Stimulated activated naive CD8-positive, alpha-beta T cell treated with anti-CD3 and anti-CD28 coated beads, Interleukin-15, amount 100 ng/mL, for 72 hours (primary cell): ENCODE measurements at regions not wholly inside any gene's neighbourhood (a gene's known extent, or its start where the extent isn't known, plus 50 kb on each side); places are given as distances from the start of the nearest gene placed in this dataset.
"Not testable (repeated sequence)": the region's sequence is repeated elsewhere in the genome, so short reads cannot be mapped to it uniquely, and the experiment has no call there.

Experiments used
- ATAC-seq: fragments of 150-1000 bp; cut with Tn5 transposase; 2 replicates; pipeline ENCODE4 v1.10.0; 2021; ENCODE audit warnings: mild to moderate bottlenecking, moderate library complexity
- DNase-seq, 2 donors: peaks; one replicate each; pipeline ENCODE4 v3.0.0; 2021 to 2022
- H3K27ac Mint-ChIP-seq, 2 donors: one replicate each; pipeline ENCODE4 v1.8.0; 2022; ENCODE audit warnings: mild to moderate bottlenecking in 2 of 2, mixed read lengths in 2 of 2, moderate library complexity in 2 of 2
- H3K27me3 Mint-ChIP-seq: one replicate; pipeline ENCODE4 v1.8.0; 2022; ENCODE audit warnings: mixed read lengths
- H3K4me1 Mint-ChIP-seq: one replicate; pipeline ENCODE4 v1.8.0; 2022; ENCODE audit warnings: mild to moderate bottlenecking, mixed read lengths
- H3K4me3 Mint-ChIP-seq, 2 donors: one replicate each; pipeline ENCODE4 v1.8.0; 2022; ENCODE audit warnings: mild to moderate bottlenecking in 2 of 2, mixed read lengths in 2 of 2, moderate library complexity in 1 of 2
- H3K9me3 Mint-ChIP-seq, 2 donors: one replicate each; pipeline ENCODE4 v1.8.0; 2022; ENCODE audit warnings: mixed read lengths in 2 of 2

DNA sequence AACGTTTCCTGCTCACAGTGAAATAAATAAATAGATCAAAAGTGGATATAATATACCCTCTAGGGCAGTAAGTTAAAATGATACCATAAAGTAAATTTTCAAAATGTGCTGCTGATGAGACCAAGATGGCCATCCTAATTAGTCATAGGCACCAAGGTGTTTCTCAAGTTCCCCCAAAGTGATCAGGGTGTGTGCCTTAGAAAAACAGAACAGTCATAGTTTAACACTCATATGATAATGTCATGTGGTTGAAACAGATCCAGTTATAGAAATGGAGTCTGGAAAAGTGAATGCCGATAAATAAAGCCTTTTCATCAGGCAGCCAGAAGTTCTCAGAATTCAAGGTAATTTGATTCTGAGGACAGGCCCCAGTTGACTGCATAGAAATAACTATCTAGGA lies 161.5 kb upstream of the CDKN2B start:
- no peaks in the 10 kb centered on the region for H3K9me3 Mint-ChIP-seq
- no peaks in the 10 kb centered on the region for H3K4me1 Mint-ChIP-seq
- DNase-seq: no peak
- ATAC-seq: no peak
- no peak overlapping the region for H3K4me3 Mint-ChIP-seq
- H3K27me3 Mint-ChIP-seq: peaks cover 7% of the 10 kb centered on the region
- no peak overlapping the region for H3K27ac Mint-ChIP-seq

DNA sequence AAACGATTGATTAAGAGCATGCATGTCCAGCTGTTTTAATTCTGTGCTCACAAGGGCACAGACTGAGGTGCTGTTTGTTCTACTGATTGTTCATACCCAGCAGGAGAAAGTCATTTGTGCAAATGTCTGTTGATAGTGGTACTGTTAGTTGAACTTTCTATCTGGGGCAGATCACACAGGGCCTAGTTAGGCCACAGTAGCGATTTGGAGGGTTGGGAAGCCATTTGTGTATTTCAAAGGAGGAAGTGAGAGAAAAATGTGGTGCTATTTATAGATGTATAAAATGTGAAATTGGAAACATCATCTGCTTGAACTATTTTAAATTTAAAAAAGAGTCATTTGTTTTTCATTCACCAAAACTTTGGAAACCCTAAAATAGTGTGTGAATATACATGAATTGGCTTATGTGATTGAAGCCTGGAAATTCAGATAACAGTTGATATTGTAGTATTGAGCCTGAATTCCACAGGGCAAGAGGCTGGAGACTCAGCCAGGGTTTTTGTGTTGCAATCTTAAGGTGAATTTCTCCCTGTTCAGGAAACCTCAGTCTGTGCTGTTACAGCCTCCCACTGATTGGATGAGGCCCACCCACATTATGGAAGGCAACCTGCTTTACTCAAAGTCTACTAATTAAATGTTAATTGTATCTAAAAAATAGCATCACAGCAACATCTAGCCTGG lies 162.0 kb upstream of the CDKN2B start:
- Mint-ChIP-seq H3K27ac (no peak overlapping the region), H3K27me3 (peaks cover 2% of the 10 kb centered on the region), H3K9me3 (no peaks in the 10 kb centered on the region), H3K4me3 (no peak overlapping the region), H3K4me1 (peaks cover 5% of the 10 kb centered on the region)
- ATAC-seq: no peak
- no peak for DNase-seq

DNA sequence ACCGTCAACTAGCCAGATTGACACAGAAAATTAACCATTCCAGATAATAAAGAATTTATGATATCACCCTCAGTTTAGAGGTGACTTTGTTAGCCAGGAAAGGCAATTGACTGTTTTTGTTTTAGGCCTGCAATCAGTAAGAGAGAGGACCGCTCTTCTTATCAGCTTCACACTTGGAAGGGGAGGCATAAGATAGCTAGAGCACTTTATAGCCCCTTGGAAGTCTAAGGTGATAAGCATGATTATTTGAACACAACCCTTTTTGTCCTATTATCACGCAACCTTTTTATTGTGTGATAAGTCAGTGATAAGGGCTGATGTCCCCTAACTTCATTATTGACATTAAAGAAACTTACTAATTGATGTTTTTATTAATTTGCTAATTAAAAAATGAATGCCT lies 162.6 kb upstream of the CDKN2B start:
- no peak overlapping the region for H3K4me3 Mint-ChIP-seq
- H3K27ac Mint-ChIP-seq: no peak overlapping the region
- ATAC-seq: no peak
- no peak for DNase-seq
- no peaks in the 10 kb centered on the region for H3K9me3 Mint-ChIP-seq
- no peaks in the 10 kb centered on the region for H3K27me3 Mint-ChIP-seq
- peaks cover 10% of the 10 kb centered on the region for H3K4me1 Mint-ChIP-seq

DNA sequence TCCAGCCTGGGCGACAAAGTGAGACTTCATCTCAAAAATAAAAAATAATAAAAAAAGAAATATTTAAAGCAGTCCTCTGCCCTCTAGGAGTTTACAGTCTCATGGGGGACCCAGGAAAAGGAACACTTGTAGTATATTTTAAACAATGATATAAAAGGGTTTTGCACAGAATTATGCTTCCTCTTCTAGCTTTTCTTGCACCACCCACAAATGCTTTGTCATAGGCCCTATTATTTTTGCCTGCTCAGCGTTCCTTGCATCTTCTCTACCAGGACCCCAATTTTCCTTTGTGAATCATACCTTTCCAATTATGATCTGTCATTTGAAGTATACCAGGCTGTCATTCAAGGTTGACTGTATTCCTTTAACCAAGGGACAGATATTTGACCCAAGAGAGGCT lies 164.8 kb upstream of the CDKN2B start:
- no peak overlapping the region for H3K27ac Mint-ChIP-seq
- no peak overlapping the region for H3K4me3 Mint-ChIP-seq
- ATAC-seq: no peak
- no peaks in the 10 kb centered on the region for H3K9me3 Mint-ChIP-seq
- H3K27me3 Mint-ChIP-seq: peaks cover 11% of the 10 kb centered on the region
- no peak for DNase-seq
- peaks cover 10% of the 10 kb centered on the region for H3K4me1 Mint-ChIP-seq

DNA sequence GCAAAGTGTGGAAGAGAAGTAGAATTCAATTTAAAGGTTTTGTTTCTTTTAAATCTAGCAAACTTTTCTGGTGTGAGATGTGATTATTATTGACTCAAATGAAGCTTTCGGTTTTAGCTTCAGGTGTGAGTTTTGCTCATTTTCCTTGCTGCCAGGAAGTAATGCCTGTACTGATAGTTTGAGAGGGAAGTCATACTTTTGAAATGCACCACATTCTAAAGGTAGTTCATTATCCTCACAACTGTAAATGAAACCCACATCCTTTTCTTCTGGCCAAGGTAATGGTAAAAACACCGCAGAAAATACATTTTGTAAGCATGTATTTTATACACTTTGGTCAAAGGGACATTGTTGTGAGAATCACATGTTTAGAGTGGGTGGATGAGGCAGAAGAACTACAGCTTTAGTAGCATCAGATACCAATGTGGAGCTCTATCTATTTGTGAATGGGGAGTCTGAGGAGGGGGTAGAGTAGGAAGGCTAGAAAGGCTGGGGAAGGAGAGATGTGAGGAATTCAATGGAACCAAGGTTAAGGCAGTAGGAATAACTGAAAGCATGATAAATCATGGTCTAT lies 167.0 kb upstream of the CDKN2B start:
- Mint-ChIP-seq H3K27ac (no peak overlapping the region), H3K9me3 (no peaks in the 10 kb centered on the region), H3K4me3 (peak overlapping the region in 1 of 2 donors; percentile 0), H3K4me1 (peaks cover 10% of the 10 kb centered on the region), H3K27me3 (peaks cover 32% of the 10 kb centered on the region)
- DNase-seq (no peak), ATAC-seq (peak; percentile 98)

DNA sequence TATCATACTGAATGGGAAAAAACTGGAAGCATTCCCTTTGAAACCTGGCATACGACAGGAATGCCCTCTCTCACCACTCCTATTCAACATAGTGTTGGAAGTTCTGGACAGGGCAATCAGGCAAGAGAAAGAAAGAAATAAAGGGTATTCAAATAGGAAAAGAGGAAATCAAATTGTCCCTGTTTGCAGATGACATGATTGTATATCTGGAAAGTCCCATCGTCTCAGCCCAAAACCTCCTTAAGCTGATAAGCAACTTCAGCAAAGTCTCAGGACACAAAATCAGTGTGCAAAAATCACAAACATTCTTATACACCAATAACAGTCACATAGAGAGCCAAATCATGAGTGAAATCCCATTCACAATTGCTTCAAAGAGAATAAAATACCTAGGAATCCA lies 171.9 kb upstream of the CDKN2B start:
- not testable (repeated sequence) for H3K4me3 Mint-ChIP-seq, ATAC-seq, H3K27ac Mint-ChIP-seq, H3K4me1 Mint-ChIP-seq, H3K9me3 Mint-ChIP-seq, DNase-seq
- peaks cover 52% of the 10 kb centered on the region for H3K27me3 Mint-ChIP-seq

DNA sequence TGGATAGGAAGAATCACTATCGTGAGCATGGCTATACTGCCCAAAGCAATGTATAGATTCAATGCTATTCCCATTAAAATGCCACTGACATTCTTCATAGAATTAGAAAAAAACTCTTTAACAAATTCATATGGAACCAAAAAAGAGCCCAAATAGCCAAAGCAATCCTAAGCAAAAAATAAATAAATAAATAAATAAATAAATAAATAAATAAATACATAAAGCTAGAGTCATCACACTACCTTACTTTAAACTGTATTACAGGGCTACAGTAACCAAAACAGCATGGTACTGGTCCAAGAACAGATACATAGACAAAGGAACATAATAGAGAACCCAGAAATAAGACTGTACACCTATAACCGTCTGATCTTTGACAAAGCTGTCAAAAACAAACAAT lies 180.4 kb upstream of the CDKN2B start:
- ATAC-seq (no peak), DNase-seq (no peak)
- no peak overlapping the region for H3K4me3 Mint-ChIP-seq
- H3K27ac Mint-ChIP-seq: no peak overlapping the region
- H3K27me3 Mint-ChIP-seq: peaks cover 62% of the 10 kb centered on the region
- H3K4me1 Mint-ChIP-seq: no peaks in the 10 kb centered on the region
- peaks cover 0 to 3% of the 10 kb centered on the region in 2 donors for H3K9me3 Mint-ChIP-seq

DNA sequence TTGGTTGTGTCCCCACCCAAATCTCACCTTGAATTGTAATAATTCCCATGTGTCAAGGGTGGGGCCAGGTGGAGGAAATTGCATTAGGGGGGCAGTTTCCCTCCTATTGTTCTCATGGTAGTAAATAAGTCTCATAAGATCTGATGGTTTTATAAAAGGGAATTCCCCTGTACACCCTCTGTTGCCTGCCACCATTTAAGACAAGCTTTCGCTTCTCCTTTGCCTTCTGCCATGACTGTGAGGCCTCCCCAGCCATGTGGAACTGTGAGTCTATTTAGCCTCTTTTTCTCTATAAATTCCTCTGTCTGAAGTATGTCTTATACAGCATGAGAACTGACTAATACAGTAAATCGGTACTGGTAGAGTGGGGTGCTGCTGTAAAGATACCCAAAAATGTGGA lies 187.9 kb upstream of the CDKN2B start:
- not testable (repeated sequence) for DNase-seq, H3K4me1 Mint-ChIP-seq, H3K27ac Mint-ChIP-seq, ATAC-seq, H3K4me3 Mint-ChIP-seq, H3K9me3 Mint-ChIP-seq
- H3K27me3 Mint-ChIP-seq: peaks cover 69% of the 10 kb centered on the region

DNA sequence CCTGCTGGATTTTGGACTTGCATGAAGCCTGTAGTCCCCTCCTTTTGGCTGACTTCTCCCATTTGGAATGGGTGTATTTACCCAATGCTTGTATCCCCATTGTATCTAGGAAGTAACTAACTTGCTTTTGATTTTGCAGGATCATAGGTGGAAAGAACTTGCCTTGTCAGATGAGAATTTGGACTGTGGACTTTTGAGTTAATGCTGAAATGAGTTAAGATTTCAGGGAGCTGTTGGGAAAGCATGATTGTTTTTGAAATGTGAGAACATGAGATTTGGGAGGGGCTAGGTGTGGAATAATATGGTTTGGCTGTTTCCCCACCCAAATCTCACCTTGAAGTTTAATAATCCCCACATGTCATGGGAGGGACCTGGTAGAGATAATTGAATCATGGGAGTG lies 189.6 kb upstream of the CDKN2B start:
- DNase-seq: no peak
- Mint-ChIP-seq H3K4me1 (peaks cover 9% of the 10 kb centered on the region), H3K27ac (no peak overlapping the region), H3K4me3 (no peak overlapping the region), H3K9me3 (no peaks in the 10 kb centered on the region), H3K27me3 (peaks cover 73% of the 10 kb centered on the region)
- ATAC-seq: no peak

DNA sequence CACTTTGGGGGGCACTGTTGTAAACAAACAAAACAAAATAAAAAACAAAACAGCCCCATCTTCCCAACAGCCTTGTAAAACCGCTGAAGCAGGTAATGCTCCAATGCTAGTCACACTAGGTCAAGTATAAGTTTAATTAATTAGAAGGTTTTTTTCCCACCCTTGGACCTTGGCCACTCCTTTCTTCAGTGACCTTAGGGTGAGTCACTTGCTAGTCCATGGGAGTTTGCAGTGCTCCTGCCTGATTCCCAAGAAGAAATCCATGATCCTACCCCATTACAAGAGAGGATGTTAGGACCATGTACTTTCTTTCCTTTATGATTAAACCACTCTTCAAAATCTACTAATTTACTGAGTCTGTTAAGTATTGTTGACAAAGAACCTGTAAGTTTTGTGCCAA lies 192.2 kb upstream of the CDKN2B start:
- Mint-ChIP-seq H3K27me3 (peaks cover 52% of the 10 kb centered on the region), H3K4me3 (no peak overlapping the region), H3K9me3 (no peaks in the 10 kb centered on the region), H3K27ac (no peak overlapping the region), H3K4me1 (peaks cover 14% of the 10 kb centered on the region)
- DNase-seq: no peak
- no peak for ATAC-seq

DNA sequence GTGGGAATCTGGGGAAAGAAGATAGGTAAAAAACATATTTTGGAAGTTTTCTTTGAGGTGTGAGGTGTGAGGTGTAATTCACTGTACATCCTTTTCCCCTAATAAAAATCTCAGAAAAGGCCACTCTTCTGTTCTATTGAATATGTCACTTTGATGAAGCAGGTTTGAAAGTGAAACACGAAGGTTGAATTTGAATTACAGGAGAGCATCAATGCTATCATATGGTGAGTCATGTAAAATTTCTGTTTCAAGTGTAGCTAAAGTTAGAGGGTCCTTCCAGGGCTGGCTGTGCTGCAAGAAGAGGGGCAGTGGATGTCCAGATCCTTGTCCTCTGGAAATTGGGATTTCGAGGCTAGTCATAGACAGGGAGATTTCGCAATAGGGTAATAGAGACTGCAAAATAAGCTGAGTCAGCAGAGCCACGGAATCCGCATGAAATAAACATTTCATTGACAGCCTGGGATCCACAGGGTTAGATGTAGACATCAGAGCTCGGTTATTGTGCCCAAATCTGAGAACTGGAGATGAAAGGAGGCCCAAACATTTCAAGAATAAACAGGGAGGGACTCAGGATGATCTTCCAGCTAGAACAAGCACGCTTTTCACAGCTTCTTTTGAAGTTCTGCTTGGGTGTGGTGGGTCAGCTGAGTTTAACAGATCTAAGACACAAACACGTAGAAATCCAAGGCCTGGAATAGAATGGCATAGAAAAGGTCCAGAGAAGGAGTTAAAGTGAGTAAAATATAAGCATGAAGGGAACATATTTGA lies 194.4 kb upstream of the CDKN2B start:
- Mint-ChIP-seq H3K9me3 (no peaks in the 10 kb centered on the region), H3K4me3 (peak overlapping the region in 1 of 2 donors; percentile 24), H3K4me1 (peaks cover 16% of the 10 kb centered on the region), H3K27ac (no peak overlapping the region), H3K27me3 (peaks cover 29% of the 10 kb centered on the region)
- DNase-seq (no peak), ATAC-seq (peak; percentile 61)

DNA sequence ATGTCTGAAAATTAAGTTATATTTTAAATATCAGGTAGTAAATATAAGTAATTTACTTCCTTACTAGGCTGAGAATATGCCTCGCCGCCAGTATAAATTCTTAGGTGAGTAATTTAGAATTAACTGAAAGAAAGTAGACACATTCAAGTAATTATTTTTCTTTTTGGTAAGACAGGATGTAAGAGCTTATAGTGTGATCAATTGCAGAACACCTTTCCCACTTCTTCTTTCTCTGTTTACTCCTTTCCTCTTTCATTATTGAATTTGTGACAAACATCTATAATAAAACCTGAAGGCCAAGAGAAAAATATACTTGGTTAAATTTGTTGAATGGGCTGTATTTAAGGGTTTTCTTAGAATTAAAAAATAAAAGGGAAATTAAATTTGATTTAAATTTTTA lies 195.1 kb upstream of the CDKN2B start:
- Mint-ChIP-seq H3K9me3 (no peaks in the 10 kb centered on the region), H3K4me1 (peaks cover 23% of the 10 kb centered on the region), H3K4me3 (no peak overlapping the region), H3K27ac (no peak overlapping the region), H3K27me3 (peaks cover 23% of the 10 kb centered on the region)
- no peak for ATAC-seq
- DNase-seq: no peak

DNA sequence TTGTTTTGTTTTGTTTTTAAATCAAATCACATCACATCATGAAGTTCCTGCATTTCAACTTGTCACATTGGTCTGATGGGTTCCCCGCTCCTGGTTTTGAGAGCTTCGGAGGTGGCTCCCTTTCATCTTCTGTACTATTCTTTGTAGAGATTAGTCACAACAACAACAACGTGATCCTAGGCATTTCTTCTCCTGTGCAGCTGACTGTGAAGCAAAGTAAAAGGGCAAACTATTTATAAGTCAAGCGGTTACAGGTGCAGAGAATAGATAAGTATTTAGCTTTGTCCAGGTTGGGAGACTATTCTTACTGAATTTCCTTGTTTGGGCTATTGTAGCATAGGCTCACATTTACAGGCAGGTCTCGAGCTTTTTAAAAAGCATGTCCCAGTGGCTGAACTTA lies 197.7 kb upstream of the CDKN2B start:
- ATAC-seq: no peak
- Mint-ChIP-seq H3K4me3 (no peak overlapping the region), H3K27ac (peak overlapping the region in 1 of 2 donors; percentile 19), H3K27me3 (peaks cover 14% of the 10 kb centered on the region), H3K9me3 (no peaks in the 10 kb centered on the region), H3K4me1 (peaks cover 42% of the 10 kb centered on the region)
- no peak for DNase-seq

DNA sequence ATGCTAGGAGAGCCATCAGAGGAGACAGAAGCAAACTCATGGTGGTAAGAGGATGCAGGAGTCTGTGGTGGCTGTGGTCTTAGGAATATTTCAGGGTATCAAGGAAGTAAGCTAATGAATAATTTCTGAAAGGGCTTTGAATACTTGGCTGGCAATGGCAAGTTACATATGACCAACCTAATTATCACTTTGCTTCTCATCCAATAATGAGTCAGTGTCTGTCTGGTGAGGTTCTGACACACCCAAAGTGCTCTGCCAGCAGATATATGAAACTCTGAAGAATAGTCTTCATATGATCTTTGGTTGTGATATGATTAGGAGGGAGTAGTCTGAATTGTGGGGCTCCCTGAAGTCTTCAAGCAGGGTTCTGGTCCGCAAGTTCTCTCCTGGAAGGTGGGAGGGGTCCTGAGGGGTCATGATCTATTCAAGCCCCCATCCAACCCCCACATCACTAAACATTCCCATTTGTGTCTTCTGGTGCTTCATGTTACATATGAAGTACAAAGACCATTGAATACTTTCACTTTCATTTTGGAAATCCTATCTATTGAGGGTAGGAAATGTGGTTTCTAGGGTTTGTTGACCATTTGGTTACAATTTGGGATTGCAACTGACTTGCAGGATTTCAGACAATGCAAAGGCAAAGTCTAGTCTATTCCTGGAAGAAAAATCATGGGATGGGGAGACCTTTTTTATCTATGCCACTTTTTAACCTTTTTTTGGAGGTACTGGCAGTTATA lies 199.9 kb upstream of the CDKN2B start:
- Mint-ChIP-seq H3K4me1 (peaks cover 36% of the 10 kb centered on the region), H3K27ac (peak overlapping the region in 1 of 2 donors; percentile 27), H3K27me3 (peaks cover 13% of the 10 kb centered on the region), H3K4me3 (peak overlapping the region; percentile 33 to 54), H3K9me3 (no peaks in the 10 kb centered on the region)
- peak; percentile 4 to 31 for DNase-seq
- ATAC-seq: peak; percentile 95

DNA sequence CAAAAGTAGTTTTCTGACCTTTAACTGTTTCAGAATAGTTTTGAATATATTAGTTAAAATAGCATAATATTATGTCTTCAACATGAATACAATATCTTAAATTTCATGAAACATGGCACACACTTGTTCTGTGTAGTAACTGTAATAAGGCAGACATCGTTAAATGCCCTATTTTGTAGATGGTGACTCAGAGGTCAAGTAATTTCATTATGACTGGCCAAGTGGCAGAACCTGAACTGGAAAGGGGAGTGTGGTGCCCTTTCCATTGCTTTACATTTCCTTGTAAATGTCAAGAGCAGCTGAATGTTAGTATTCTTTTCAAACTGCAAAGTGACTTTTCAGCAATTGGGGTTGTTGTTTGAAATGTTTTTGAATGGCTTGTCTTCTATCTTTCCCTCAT lies 201.2 kb upstream of the CDKN2B start:
- Mint-ChIP-seq H3K4me3 (no peak overlapping the region), H3K4me1 (peaks cover 44% of the 10 kb centered on the region), H3K27ac (no peak overlapping the region), H3K27me3 (peaks cover 12% of the 10 kb centered on the region), H3K9me3 (no peaks in the 10 kb centered on the region)
- peak; percentile 77 for ATAC-seq
- peak in 1 of 2 donors; percentile 30 for DNase-seq

DNA sequence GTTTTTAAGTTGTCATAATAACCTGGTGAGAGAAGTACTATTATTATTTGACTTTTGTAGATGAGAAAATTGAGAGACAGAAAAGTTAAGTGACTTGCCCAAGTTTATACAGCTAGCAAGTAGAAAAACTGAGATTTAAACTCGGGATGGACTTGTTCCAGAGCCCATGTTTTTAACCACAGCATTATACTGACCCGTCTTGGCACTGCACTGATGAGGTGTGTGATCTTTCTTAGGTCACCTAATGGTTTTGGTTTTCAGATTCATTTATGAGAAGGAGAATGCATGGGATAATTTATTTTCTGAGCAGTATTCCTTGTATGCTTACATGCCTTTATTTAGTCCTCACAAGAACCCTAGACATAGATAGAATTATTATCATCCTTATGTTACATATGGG lies 201.8 kb upstream of the CDKN2B start:
- H3K9me3 Mint-ChIP-seq: no peaks in the 10 kb centered on the region

More for the DNA sequence above, 201.8 kb upstream of the CDKN2B start:
- DNase-seq (no peak), ATAC-seq (no peak)
- H3K27ac Mint-ChIP-seq: no peak overlapping the region
- peaks cover 15% of the 10 kb centered on the region for H3K27me3 Mint-ChIP-seq
- peaks cover 44% of the 10 kb centered on the region for H3K4me1 Mint-ChIP-seq
- H3K4me3 Mint-ChIP-seq: no peak overlapping the region
